ENCODE measurements at regions not wholly inside any gene's neighbourhood (a gene's known extent, or its start where the extent isn't known, plus 50 kb on each side); places are given as distances from the start of the nearest gene placed in this dataset.

- Histone ChIP-seq H3K27me3 (replicated peaks in 1 of 7) (no peaks in the 10 kb centered on the region), H3K4me3 (no peak overlapping the region), H3K4me1 (no peaks in the 10 kb centered on the region), H3K27ac (no peak overlapping the region), H3K36me3 (no peaks in the 10 kb centered on the region), H3K9me3 (peaks cover 0 to 40% (median 11%) of the 10 kb centered on the region in 8 donors)
- no peak for TF ChIP-seq POLR2AphosphoS5 (IDR thresholded peaks at IDR 0.05)
- TF ChIP-seq, protein P1, sequence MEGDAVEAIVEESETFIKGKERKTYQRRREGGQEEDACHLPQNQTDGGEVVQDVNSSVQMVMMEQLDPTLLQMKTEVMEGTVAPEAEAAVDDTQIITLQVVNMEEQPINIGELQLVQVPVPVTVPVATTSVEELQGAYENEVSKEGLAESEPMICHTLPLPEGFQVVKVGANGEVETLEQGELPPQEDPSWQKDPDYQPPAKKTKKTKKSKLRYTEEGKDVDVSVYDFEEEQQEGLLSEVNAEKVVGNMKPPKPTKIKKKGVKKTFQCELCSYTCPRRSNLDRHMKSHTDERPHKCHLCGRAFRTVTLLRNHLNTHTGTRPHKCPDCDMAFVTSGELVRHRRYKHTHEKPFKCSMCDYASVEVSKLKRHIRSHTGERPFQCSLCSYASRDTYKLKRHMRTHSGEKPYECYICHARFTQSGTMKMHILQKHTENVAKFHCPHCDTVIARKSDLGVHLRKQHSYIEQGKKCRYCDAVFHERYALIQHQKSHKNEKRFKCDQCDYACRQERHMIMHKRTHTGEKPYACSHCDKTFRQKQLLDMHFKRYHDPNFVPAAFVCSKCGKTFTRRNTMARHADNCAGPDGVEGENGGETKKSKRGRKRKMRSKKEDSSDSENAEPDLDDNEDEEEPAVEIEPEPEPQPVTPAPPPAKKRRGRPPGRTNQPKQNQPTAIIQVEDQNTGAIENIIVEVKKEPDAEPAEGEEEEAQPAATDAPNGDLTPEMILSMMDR (IDR thresholded peaks at IDR 0.05 in 8 of 11, conservative IDR thresholded peaks at IDR 0.05 in 3 of 11), result no peak
- TF ChIP-seq POLR2A (IDR thresholded peaks at IDR 0.05), result no peak
- intact Hi-C loops (cut with DNase I; ENCODE audit: low total_unique reads), result no loop called here
- 78 to 87% (median 83%) methylated on average over 4 of the region's 4 CpGs for WGBS, 5 donors
- DNase-seq, result no peak
Observed at GRCh38 chr10:105413997-105414396, 772.9 kb downstream of the SORCS3 start.

GRCh38 chr10:105409370-105409769, 768.3 kb downstream of the SORCS3 start:
- Histone ChIP-seq H3K27me3 (replicated peaks in 1 of 7) (no peaks in the 10 kb centered on the region), H3K4me1 (no peaks in the 10 kb centered on the region), H3K4me3 (no peak overlapping the region), H3K27ac (no peak overlapping the region), H3K36me3 (no peaks in the 10 kb centered on the region), H3K9me3 (peaks cover 0 to 55% (median 31%) of the 10 kb centered on the region in 8 donors)
- intact Hi-C loops (cut with DNase I; ENCODE audit: low total_unique reads), result no loop called here
- TF ChIP-seq POLR2AphosphoS5 (IDR thresholded peaks at IDR 0.05) (no peak), POLR2A (IDR thresholded peaks at IDR 0.05) (no peak)
- TF ChIP-seq, protein P1 (IDR thresholded peaks at IDR 0.05 in 8 of 11, conservative IDR thresholded peaks at IDR 0.05 in 3 of 11), result no peak
- DNase-seq, result no peak
- 53 to 68% (median 65%) methylated on average over 1 of the region's 1 CpG for WGBS, 5 donors

- no peak overlapping the region for H3K4me3 ChIP-seq
- no peaks in the 10 kb centered on the region for H3K36me3 ChIP-seq
- TF ChIP-seq, protein P1 (IDR thresholded peaks at IDR 0.05 in 8 of 11, conservative IDR thresholded peaks at IDR 0.05 in 3 of 11), result no peak
- TF ChIP-seq POLR2AphosphoS5 (IDR thresholded peaks at IDR 0.05) (no peak), POLR2A (IDR thresholded peaks at IDR 0.05) (no peak)
- WGBS, 5 donors, result 69 to 87% (median 80%) methylated on average over 2 of the region's 2 CpGs
- H3K9me3 ChIP-seq, result peaks cover 0 to 57% (median 35%) of the 10 kb centered on the region in 8 donors
- H3K4me1 ChIP-seq, result no peaks in the 10 kb centered on the region
- DNase-seq, result no peak
- intact Hi-C loops (cut with DNase I; ENCODE audit: low total_unique reads), result no loop called here
- H3K27me3 ChIP-seq (replicated peaks in 1 of 7), result no peaks in the 10 kb centered on the region
- no peak overlapping the region for H3K27ac ChIP-seq
Observed at GRCh38 chr10:105406488-105406887, 765.4 kb downstream of the SORCS3 start.

DNA sequence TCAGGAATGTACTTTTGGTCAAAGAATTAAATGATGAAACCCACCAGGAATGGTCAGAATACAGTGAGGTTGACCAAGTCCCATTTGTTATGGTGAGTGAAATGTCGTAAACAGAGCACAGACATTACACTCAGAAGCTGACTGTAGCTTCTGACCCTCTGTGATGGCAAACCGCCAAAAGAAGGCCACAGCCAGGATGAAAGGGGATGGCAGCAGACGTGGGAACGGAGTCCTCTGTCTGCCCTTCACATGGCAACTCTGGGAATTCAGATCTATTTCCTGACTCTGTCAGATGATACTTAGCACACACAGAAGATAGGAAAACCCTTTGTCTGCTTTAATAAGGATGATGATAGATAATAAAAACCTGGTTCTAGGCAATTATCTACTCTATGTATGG, 757.1 kb downstream of the SORCS3 start:
- TF ChIP-seq, protein P1 (IDR thresholded peaks at IDR 0.05 in 8 of 11, conservative IDR thresholded peaks at IDR 0.05 in 3 of 11), result no peak
- no peak for TF ChIP-seq POLR2AphosphoS5 (IDR thresholded peaks at IDR 0.05)
- TF ChIP-seq POLR2A (IDR thresholded peaks at IDR 0.05), result no peak
- Histone ChIP-seq H3K27ac (no peak overlapping the region), H3K4me3 (no peak overlapping the region), H3K4me1 (no peaks in the 10 kb centered on the region), H3K27me3 (replicated peaks in 1 of 7) (no peaks in the 10 kb centered on the region), H3K9me3 (peaks cover 0 to 9% (median 0%) of the 10 kb centered on the region in 8 donors), H3K36me3 (no peaks in the 10 kb centered on the region)
- no peak for DNase-seq
- intact Hi-C loops (cut with DNase I; ENCODE audit: low total_unique reads), result no loop called here
- WGBS, 5 donors, result 44 to 55% (median 47%) methylated on average over 4 of the region's 4 CpGs

All from spleen (tissue), 11 donors.